SK-N-SH (cell line): ENCODE measurements at regions not wholly inside any gene's neighbourhood (a gene's known extent, or its start where the extent isn't known, plus 50 kb on each side); places are given as distances from the start of the nearest gene placed in this dataset.
A peak's percentile ranks its signal among the peaks of the same experiment; 100 is the strongest.

Experiments
- CHD2 ChIP-seq: fragments of 150-350 bp; IDR thresholded peaks from 2 replicates; pipeline ENCODE4 v1.6.1; 2018; ENCODE audit warnings: low read length; ENCODE audit not compliant: partially characterized antibody
- CTCF ChIP-seq: fragments of 200-600 bp; sonication (generic); IDR thresholded peaks from 2 replicates; pipeline ENCODE4 v1.6.1; 2017; ENCODE audit warnings: antibody characterized with exemption, mild to moderate bottlenecking, moderate library complexity
- ELF1 ChIP-seq: IDR thresholded peaks from 2 replicates; pipeline ENCODE4 v1.4.0; 2012
- EP300 ChIP-seq, 2 experiments: IDR thresholded peaks; 2 replicates each; pipeline versions ENCODE4 v1.4.0 to v1.6.1; 2012; ENCODE audit warnings: borderline replicate concordance in 1 of 2, low read depth in 1 of 2, low read length in 1 of 2
- FOXJ3 ChIP-seq: sonication (generic); formaldehyde crosslinking; IDR thresholded peaks from 2 replicates; pipeline ENCODE4 v1.5.1; 2020; ENCODE audit warnings: mild to moderate bottlenecking, missing genetic modification reagents
- GATA2 ChIP-seq: sonication (generic); formaldehyde crosslinking; IDR thresholded peaks from 2 replicates; pipeline ENCODE4 v1.5.0; 2020; ENCODE audit warnings: mild to moderate bottlenecking, missing genetic modification reagents
- IRF3 ChIP-seq: fragments of 150-350 bp; IDR thresholded peaks from 2 replicates; pipeline ENCODE4 v1.6.1; 2016; ENCODE audit warnings: mild to moderate bottlenecking, low read depth, low read length
- NRF1 ChIP-seq: IDR thresholded peaks from 2 replicates; pipeline ENCODE4 v1.6.1; 2012; ENCODE audit warnings: low read depth, mild to moderate bottlenecking, low read length
- POLR2AphosphoS5 ChIP-seq: IDR thresholded peaks from 2 replicates; pipeline ENCODE4 v1.6.1; 2012; ENCODE audit warnings: low read depth, low read length
- RAD21 ChIP-seq: IDR thresholded peaks from 2 replicates; pipeline ENCODE4 v1.6.1; 2012; ENCODE audit warnings: mild to moderate bottlenecking, low read length
- REST ChIP-seq: IDR thresholded peaks from 2 replicates; pipeline ENCODE4 v1.6.1; 2012; ENCODE audit warnings: mild to moderate bottlenecking, low read depth, low read length, moderate library complexity
- SIN3A ChIP-seq: IDR thresholded peaks from 2 replicates; pipeline ENCODE4 v1.6.1; 2012; ENCODE audit warnings: low read depth, mild to moderate bottlenecking, low read length, moderate library complexity, borderline replicate concordance
- TEAD4 ChIP-seq: IDR thresholded peaks from 2 replicates; pipeline ENCODE4 v1.4.0; 2012; ENCODE audit warnings: mild to moderate bottlenecking, borderline replicate concordance; ENCODE audit not compliant: insufficient read depth
- USF2 ChIP-seq: fragments of 150-350 bp; IDR thresholded peaks from 2 replicates; pipeline ENCODE4 v1.6.1; 2017; ENCODE audit warnings: antibody characterized with exemption, low read length, low read depth, borderline replicate concordance

GRCh38 chr21:28742527-28742926, 250.2 kb downstream of the LTN1 start:
- TF ChIP-seq CTCF, result peak; percentile 76
- no peak for TF ChIP-seq NRF1
- TF ChIP-seq ELF1, result no peak
- no peak for TF ChIP-seq IRF3
- TF ChIP-seq RAD21, result peak; percentile 89
- TF ChIP-seq SIN3A, result no peak
- TF ChIP-seq GATA2 (CRISPR knock-in tag), result no peak
- TF ChIP-seq CHD2, result no peak
- no peak for TF ChIP-seq USF2
- TF ChIP-seq REST, result no peak
- no peak for TF ChIP-seq TEAD4
- no peak for TF ChIP-seq FOXJ3 (CRISPR knock-in tag)
- TF ChIP-seq EP300 (IDR thresholded peaks at IDR 0.05; ENCODE audit: borderline replicate concordance in 1 of 2, low read depth in 1 of 2, low read length in 1 of 2), result no peak
- no peak for TF ChIP-seq POLR2AphosphoS5
